ENCODE measurements at regions not wholly inside any gene's neighbourhood (a gene's known extent, or its start where the extent isn't known, plus 50 kb on each side); places are given as distances from the start of the nearest gene placed in this dataset.

GRCh38 chr7:131074585-131074984 lies 253.1 kb upstream of the MKLN1 start:
- TF ChIP-seq, protein P1, sequence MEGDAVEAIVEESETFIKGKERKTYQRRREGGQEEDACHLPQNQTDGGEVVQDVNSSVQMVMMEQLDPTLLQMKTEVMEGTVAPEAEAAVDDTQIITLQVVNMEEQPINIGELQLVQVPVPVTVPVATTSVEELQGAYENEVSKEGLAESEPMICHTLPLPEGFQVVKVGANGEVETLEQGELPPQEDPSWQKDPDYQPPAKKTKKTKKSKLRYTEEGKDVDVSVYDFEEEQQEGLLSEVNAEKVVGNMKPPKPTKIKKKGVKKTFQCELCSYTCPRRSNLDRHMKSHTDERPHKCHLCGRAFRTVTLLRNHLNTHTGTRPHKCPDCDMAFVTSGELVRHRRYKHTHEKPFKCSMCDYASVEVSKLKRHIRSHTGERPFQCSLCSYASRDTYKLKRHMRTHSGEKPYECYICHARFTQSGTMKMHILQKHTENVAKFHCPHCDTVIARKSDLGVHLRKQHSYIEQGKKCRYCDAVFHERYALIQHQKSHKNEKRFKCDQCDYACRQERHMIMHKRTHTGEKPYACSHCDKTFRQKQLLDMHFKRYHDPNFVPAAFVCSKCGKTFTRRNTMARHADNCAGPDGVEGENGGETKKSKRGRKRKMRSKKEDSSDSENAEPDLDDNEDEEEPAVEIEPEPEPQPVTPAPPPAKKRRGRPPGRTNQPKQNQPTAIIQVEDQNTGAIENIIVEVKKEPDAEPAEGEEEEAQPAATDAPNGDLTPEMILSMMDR (conservative IDR thresholded peaks at IDR 0.05; ENCODE audit: low read depth, low read length): no peak
- H3K4me3 ChIP-seq (ENCODE audit: low read length): no peak overlapping the region
- DNase-seq (ENCODE audit: low read depth): no peak

DNA sequence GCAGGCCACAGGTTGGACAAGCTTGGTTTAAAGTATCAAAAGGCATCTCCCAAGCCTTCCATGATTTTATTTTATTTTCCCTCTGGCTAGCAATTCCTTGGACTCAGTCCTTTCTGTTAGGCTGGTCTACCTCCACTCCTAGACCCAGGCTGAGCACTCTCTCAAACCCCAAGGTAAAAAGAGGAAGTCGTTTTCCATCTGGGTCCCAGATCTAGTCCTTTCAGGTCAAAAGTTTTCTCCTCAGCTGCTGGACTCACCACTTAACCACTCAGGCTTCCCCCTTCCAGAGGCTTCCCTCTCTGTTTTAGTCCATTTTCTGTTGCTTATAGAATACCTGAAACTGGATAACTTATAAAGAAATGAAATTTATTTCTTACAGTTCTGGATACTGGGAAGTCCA lies 252.3 kb upstream of the MKLN1 start:
- DNase-seq (ENCODE audit: low read depth): no peak
- TF ChIP-seq, protein P1 (conservative IDR thresholded peaks at IDR 0.05; ENCODE audit: low read depth, low read length): no peak
- no peak overlapping the region for H3K4me3 ChIP-seq (ENCODE audit: low read length)

GRCh38 chr7:131076032-131076431 lies 251.6 kb upstream of the MKLN1 start:
- TF ChIP-seq, protein P1 (conservative IDR thresholded peaks at IDR 0.05; ENCODE audit: low read depth, low read length): no peak
- H3K4me3 ChIP-seq (ENCODE audit: low read length): no peak overlapping the region

GRCh38 chr7:131076711-131077181 lies 250.9 kb upstream of the MKLN1 start:
- TF ChIP-seq, protein P1 (conservative IDR thresholded peaks at IDR 0.05; ENCODE audit: low read depth, low read length): no peak
- no peak for DNase-seq (ENCODE audit: low read depth)
- H3K4me3 ChIP-seq (ENCODE audit: low read length): no peak overlapping the region

More at GRCh38 chr7:131076032-131076431, 251.6 kb upstream of the MKLN1 start:
- DNase-seq (ENCODE audit: low read depth): peak; percentile 22

DNA sequence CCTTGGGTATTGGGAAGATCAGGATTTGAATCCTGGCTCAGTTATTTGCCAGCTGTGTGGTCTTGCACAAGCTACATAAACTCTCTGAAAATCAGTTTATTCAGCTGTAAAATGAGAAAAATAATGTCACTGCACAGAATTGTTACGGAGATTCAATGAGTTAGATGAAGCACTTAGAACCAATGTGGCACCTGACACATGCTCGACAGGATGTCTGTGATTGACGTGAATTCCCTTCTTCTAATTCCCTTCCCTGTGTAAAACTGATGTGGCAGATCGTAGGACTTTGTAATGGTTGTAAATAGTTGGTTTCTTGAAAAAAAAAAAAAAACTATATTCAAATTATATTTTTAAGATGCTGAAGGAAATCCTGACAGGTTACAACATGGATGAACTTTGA lies 249.9 kb upstream of the MKLN1 start:
- DNase-seq (ENCODE audit: low read depth): no peak
- no peak overlapping the region for H3K4me3 ChIP-seq (ENCODE audit: low read length)
- TF ChIP-seq, protein P1 (conservative IDR thresholded peaks at IDR 0.05; ENCODE audit: low read depth, low read length): no peak

DNA sequence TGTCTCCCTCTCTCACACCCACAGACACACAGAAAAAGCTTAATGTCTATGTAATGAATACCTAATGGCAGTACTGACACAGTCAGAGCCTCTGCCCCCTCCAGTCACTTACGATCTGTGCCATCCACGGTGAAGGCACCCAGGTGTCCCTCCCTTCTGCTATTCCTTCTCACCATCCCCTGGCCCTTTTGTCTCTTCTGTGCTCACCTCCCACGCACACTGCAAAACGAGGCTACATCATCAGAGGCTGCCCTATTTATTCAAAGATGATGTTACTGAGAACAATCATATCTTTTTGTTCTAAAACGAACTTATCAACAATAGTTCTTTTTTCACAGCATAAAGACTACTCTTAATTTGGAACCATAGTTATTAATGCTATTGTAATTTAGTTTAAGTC lies 246.9 kb upstream of the MKLN1 start:
- H3K4me3 ChIP-seq (ENCODE audit: low read length): no peak overlapping the region
- DNase-seq (ENCODE audit: low read depth): no peak

GRCh38 chr7:131081308-131081707 lies 246.4 kb upstream of the MKLN1 start:
- H3K4me3 ChIP-seq (ENCODE audit: low read length): no peak overlapping the region
- TF ChIP-seq, protein P1 (conservative IDR thresholded peaks at IDR 0.05; ENCODE audit: low read depth, low read length): no peak
- DNase-seq (ENCODE audit: low read depth): no peak

More for the DNA sequence above, 246.9 kb upstream of the MKLN1 start:
- TF ChIP-seq, protein P1 (conservative IDR thresholded peaks at IDR 0.05; ENCODE audit: low read depth, low read length): no peak
